ENCODE measurements at regions not wholly inside any gene's neighbourhood (a gene's known extent, or its start where the extent isn't known, plus 50 kb on each side); places are given as distances from the start of the nearest gene placed in this dataset.

- Histone ChIP-seq H3K4me3 (no peak overlapping the region), H3K27ac (no peak overlapping the region)
- no peak for DNase-seq (ENCODE audit: low spot score)
- TF ChIP-seq, protein P1, sequence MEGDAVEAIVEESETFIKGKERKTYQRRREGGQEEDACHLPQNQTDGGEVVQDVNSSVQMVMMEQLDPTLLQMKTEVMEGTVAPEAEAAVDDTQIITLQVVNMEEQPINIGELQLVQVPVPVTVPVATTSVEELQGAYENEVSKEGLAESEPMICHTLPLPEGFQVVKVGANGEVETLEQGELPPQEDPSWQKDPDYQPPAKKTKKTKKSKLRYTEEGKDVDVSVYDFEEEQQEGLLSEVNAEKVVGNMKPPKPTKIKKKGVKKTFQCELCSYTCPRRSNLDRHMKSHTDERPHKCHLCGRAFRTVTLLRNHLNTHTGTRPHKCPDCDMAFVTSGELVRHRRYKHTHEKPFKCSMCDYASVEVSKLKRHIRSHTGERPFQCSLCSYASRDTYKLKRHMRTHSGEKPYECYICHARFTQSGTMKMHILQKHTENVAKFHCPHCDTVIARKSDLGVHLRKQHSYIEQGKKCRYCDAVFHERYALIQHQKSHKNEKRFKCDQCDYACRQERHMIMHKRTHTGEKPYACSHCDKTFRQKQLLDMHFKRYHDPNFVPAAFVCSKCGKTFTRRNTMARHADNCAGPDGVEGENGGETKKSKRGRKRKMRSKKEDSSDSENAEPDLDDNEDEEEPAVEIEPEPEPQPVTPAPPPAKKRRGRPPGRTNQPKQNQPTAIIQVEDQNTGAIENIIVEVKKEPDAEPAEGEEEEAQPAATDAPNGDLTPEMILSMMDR (IDR thresholded peaks at IDR 0.05) = no peak
Observed at GRCh38 chr3:84522893-84523292, 435.9 kb upstream of the CADM2 start.

- Histone ChIP-seq H3K4me3 (no peak overlapping the region), H3K27ac (no peak overlapping the region)
- DNase-seq (ENCODE audit: low spot score) = no peak
- TF ChIP-seq, protein P1 (IDR thresholded peaks at IDR 0.05) = no peak
Observed at GRCh38 chr3:84536916-84537315, 421.9 kb upstream of the CADM2 start.

- no peak overlapping the region for H3K4me3 ChIP-seq
- H3K27ac ChIP-seq = no peak overlapping the region
- DNase-seq (ENCODE audit: low spot score) = no peak
- TF ChIP-seq, protein P1 (IDR thresholded peaks at IDR 0.05) = no peak
Observed at GRCh38 chr3:84538597-84538996, 420.2 kb upstream of the CADM2 start.

DNA sequence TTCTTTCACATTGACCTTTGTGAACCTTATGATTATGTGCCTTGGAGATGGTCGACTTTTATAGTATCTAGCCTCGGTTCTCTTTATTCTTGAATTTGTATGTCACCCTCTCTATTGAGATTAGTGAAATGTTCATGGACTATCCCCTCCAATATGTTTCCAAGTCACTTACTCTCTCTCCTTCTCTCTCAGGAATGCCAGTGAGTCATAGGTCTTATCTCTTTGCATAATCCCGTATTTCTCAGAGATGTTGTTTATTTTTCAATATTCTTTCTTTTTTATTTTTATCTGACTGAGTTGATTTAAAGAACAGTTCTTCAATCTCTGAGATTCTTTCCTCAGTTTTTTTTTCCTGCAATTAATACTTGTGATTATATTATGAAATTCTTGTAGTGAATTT lies 411.6 kb upstream of the CADM2 start:
- TF ChIP-seq, protein P1 (IDR thresholded peaks at IDR 0.05) = no peak
- no peak overlapping the region for H3K4me3 ChIP-seq
- H3K27ac ChIP-seq = no peak overlapping the region
- DNase-seq (ENCODE audit: low spot score) = no peak

DNA sequence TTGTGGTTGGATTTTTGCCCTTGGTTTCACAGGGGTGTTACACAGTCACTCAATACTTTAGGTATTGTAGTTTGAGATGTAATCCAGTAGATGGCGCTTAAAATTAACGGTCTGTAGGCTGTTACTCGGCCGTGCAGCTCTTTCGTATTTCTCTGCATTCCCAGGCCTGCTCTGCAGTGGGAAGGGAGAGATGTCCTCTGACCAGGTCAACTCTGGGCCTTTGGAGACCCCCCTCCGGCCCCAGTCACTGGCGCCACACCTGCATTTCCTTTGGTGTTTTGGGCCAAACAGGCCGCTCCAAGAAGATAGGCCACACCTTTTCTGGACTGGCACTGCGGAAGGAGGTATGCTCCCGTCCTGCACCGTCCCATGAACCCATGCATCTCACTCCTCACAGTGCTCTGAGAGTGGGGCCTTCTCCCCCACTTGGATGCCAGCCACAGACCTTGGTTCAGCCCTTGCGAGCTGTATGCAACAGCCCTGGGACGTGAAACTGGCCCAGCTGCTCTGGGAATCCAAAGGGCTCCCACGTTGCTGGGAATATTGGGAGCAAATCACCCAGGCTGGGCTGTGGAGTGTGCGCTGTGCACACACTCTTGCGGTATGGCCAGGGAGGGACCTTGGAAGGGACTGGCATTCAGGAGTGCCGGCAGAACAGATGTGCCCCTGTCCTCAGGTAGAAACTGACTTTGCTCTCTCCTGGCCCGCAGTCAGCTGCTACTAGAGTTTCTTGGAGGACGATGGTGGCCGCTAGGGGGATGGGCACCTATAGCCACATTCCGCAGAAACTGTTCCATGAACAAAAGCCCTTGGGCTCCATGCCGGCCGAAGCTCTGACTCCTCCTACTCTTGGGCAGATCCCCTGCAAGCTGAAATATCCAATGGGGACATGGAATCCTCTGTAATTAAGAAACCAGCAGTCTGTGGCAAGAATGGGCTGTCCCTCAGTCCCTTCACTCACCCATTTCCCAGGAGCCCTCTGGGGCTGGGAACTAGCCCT lies 410.5 kb upstream of the CADM2 start:
- TF ChIP-seq, protein P1 (IDR thresholded peaks at IDR 0.05) = peak; percentile 22
- peak overlapping the region; percentile 55 for H3K4me3 ChIP-seq
- DNase-seq (ENCODE audit: low spot score) = no peak

DNA sequence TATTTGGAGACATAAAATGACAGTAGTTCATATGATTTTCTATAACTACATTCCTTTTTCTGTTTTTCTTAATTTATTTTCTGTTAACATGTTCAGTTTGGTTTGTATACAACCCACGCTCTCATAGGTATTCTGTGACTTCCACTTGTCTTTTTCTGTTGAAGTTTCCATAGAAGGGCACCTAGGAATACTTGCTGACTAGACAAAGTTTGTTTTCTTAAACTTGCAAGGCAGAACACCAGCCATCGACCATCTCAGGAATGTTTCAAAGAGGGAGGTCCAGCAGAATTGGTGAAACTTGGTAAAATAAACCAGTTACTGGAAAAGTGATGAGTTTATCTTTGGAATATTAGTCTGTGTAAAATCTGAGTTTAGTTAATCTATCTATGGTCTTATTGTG lies 403.2 kb upstream of the CADM2 start:
- no peak for DNase-seq (ENCODE audit: low spot score)
- H3K27ac ChIP-seq = no peak overlapping the region
- TF ChIP-seq, protein P1 (IDR thresholded peaks at IDR 0.05) = no peak
- H3K4me3 ChIP-seq = no peak overlapping the region

More for the DNA sequence above, 410.5 kb upstream of the CADM2 start:
- no peak overlapping the region for H3K27ac ChIP-seq

GRCh38 chr3:84566256-84566655 lies 392.5 kb upstream of the CADM2 start:
- no peak overlapping the region for H3K4me3 ChIP-seq
- H3K27ac ChIP-seq = no peak overlapping the region
- TF ChIP-seq, protein P1 (IDR thresholded peaks at IDR 0.05) = no peak
- no peak for DNase-seq (ENCODE audit: low spot score)

Data from coronary artery (tissue), 2 donors.